ENCODE measurements at regions not wholly inside any gene's neighbourhood (a gene's known extent, or its start where the extent isn't known, plus 50 kb on each side); places are given as distances from the start of the nearest gene placed in this dataset.

DNA sequence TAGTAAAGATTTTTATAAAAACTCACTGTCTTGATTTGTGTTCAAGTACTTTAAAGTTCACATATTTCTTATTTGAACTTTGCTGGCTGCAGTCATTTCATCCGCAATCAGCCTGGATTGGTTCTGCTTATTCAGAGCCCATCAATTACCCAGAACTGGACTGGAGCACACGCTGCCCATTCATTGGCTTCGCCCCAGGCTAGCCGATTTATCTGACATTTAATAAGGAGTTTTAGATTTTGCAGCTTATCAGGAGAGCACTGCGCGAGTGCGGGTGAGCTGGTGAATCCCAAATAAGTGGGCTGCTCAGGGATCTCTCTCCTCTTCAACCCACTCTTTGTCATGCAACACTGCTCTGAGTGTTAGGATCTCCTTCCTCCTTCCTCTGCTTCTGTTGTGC is 166.0 kb upstream of the GPR26 start:
- Histone ChIP-seq H3K4ac (replicated peaks; ENCODE audit: insufficient read length, low read depth, low read length) (no peak overlapping the region), H3K4me3 (ENCODE audit: extremely low read depth in 1 of 4, insufficient read depth in 2 of 4, low read depth in 3 of 4, low read length in 4 of 4) (no peak overlapping the region), H4K5ac (ENCODE audit: insufficient read length, low read depth, low read length) (no peak overlapping the region), H3K27me3 (replicated peaks in 1 of 4; ENCODE audit: control insufficient read depth in 3 of 4, extremely low read depth in 1 of 4, insufficient read depth in 3 of 4, low read length in 3 of 4) (no peaks in the 10 kb centered on the region), H2BK5ac (ENCODE audit: low read depth, low read length) (no peak overlapping the region), H4K91ac (replicated peaks; ENCODE audit: insufficient read length, low read length) (no peak overlapping the region), H3K14ac (ENCODE audit: insufficient read length) (no peak overlapping the region), H4K20me1 (replicated peaks in 1 of 2; ENCODE audit: control insufficient read depth in 1 of 2, insufficient read depth in 2 of 2, low read length in 2 of 2) (no peaks in the 10 kb centered on the region), H2AFZ (ENCODE audit: low read length) (no peak overlapping the region), H3K9ac (replicated peaks in 1 of 4; ENCODE audit: extremely low read depth in 1 of 4, low read depth in 3 of 4, low read length in 3 of 4) (no peak overlapping the region), H2AK5ac (ENCODE audit: low read depth, low read length) (no peak overlapping the region), H3K36me3 (ENCODE audit: control insufficient read depth in 2 of 4, insufficient read depth in 4 of 4, low read length in 3 of 4) (no peaks in the 10 kb centered on the region), H4K8ac (ENCODE audit: extremely low read depth, insufficient read depth, low read length) (no peak overlapping the region), H2BK12ac (ENCODE audit: low read depth, low read length) (no peak overlapping the region), H3K18ac (ENCODE audit: extremely low read depth, low read length) (no peak overlapping the region), H2BK15ac (ENCODE audit: low read length) (no peak overlapping the region), H3K23ac (ENCODE audit: insufficient read length) (no peak overlapping the region), H2BK20ac (ENCODE audit: low read length) (no peak overlapping the region), H3K23me2 (ENCODE audit: low read depth, low read length) (no peaks in the 10 kb centered on the region), H3K4me2 (ENCODE audit: insufficient read depth in 1 of 2, low read depth in 2 of 2, low read length in 2 of 2) (no peak overlapping the region; a peak in 1 of 4 replicates), H3K79me1 (ENCODE audit: low read depth, low read length) (no peaks in the 10 kb centered on the region), H3K56ac (replicated peaks; ENCODE audit: insufficient read length, low read depth, low read length) (no peak overlapping the region), H3K4me1 (replicated peaks in 1 of 4; ENCODE audit: control insufficient read depth in 3 of 4, insufficient read depth in 4 of 4, low read length in 3 of 4) (peaks cover 6 to 16% (median 7%) of the 10 kb centered on the region in 4 experiments; a peak in 6 of 7 replicates), H2BK120ac (replicated peaks; ENCODE audit: low read depth, low read length) (no peak overlapping the region), H3K27ac (ENCODE audit: low read depth, low read length) (no peak overlapping the region), H3K79me2 (ENCODE audit: control insufficient read depth in 1 of 2, insufficient read depth in 2 of 2, low read length in 2 of 2) (no peaks in the 10 kb centered on the region), H3K9me3 (ENCODE audit: insufficient read depth in 2 of 2, low read depth in 1 of 2, low read length in 1 of 2) (no peaks in the 10 kb centered on the region)
- ChIA-PET CTCF (ENCODE audit: partially characterized antibody) (interaction anchor here (0.7 to 1.8 kb wide), 8 partner anchors 11 to 121 kb away, joined by 3 to 5 read pairs (median 4); no protein-coding TSS in a partner anchor), POLR2A (ENCODE audit: partially characterized antibody) (no interaction called here)
- FAIRE-seq, result no peak
- DNase-seq (ENCODE audit: low read depth in 1 of 2, low spot score in 2 of 2), result no peak
- TF ChIP-seq TCF12 (IDR thresholded peaks at IDR 0.05; ENCODE audit: low read depth, low read length) (no peak), SP2 (IDR thresholded peaks at IDR 0.05; ENCODE audit: low read length) (no peak), POU5F1 (IDR thresholded peaks at IDR 0.05; ENCODE audit: low read depth, low read length) (no peak), HDAC6 (IDR thresholded peaks at IDR 0.05; ENCODE audit: low read depth, low read length) (no peak), BRCA1 (IDR thresholded peaks at IDR 0.05; ENCODE audit: low read depth, low read length) (no peak), KDM1A (IDR thresholded peaks at IDR 0.05; ENCODE audit: borderline replicate concordance, low read length) (no peak), SRF (IDR thresholded peaks at IDR 0.05; ENCODE audit: low read depth, low read length) (no peak), BACH1 (IDR thresholded peaks at IDR 0.05; ENCODE audit: low read length) (no peak), SIRT6 (IDR thresholded peaks at IDR 0.05; ENCODE audit: low read length) (no peak), SAP30 (IDR thresholded peaks at IDR 0.05; ENCODE audit: insufficient read depth, insufficient replicate concordance, low read length) (no peak)
- TF ChIP-seq, protein P1, sequence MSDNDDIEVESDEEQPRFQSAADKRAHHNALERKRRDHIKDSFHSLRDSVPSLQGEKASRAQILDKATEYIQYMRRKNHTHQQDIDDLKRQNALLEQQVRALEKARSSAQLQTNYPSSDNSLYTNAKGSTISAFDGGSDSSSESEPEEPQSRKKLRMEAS (IDR thresholded peaks at IDR 0.05), result no peak
- TF ChIP-seq, protein P2, sequence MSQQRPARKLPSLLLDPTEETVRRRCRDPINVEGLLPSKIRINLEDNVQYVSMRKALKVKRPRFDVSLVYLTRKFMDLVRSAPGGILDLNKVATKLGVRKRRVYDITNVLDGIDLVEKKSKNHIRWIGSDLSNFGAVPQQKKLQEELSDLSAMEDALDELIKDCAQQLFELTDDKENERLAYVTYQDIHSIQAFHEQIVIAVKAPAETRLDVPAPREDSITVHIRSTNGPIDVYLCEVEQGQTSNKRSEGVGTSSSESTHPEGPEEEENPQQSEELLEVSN (IDR thresholded peaks at IDR 0.05), result no peak
- WGBS, 2 experiments (ENCODE audit: extremely low coverage in 1 of 2, insufficient coverage in 1 of 2, insufficient read length in 1 of 2, insufficient replicate concordance in 2 of 2, low coverage in 1 of 2, low lambda C conversion rate in 2 of 2, missing lambda C conversion rate in 1 of 2), result 87% methylated on average over 7 of the region's 7 CpGs; no CpG with 5 or more reads in 1 of the 2 experiments

All from H1 (cell line).